ENCODE measurements at regions not wholly inside any gene's neighbourhood (a gene's known extent, or its start where the extent isn't known, plus 50 kb on each side); places are given as distances from the start of the nearest gene placed in this dataset.
"Not testable (repeated sequence)": the region's sequence is repeated elsewhere in the genome, so short reads cannot be mapped to it uniquely, and the experiment has no call there.

- Histone ChIP-seq H3K4me3 (no peak overlapping the region), H3K9me3 (no peaks in the 10 kb centered on the region), H3K27ac (no peak overlapping the region), H3K4me1 (no peaks in the 10 kb centered on the region), H3K36me3 (no peaks in the 10 kb centered on the region), H3K27me3 (no peaks in the 10 kb centered on the region)
- no peak for TF ChIP-seq CTCF (IDR thresholded peaks at IDR 0.05)
- TF ChIP-seq EP300 (IDR thresholded peaks at IDR 0.05; ENCODE audit: low read depth): no peak
- no peak for TF ChIP-seq POLR2A (IDR thresholded peaks at IDR 0.05)
- TF ChIP-seq POLR2AphosphoS5 (IDR thresholded peaks at IDR 0.05): no peak
- in situ Hi-C loops (cut with MboI; ENCODE audit: low pct_ligation_motif_present in 1 of 4, low pct_unique_long_range_greater_than_20kb in 1 of 4, low sequenced_read_pairs in 3 of 4) (no loop called here), intact Hi-C loops (cut with DNase I; ENCODE audit: low total_unique reads) (no loop called here)
- WGBS, 2 donors (ENCODE audit: low coverage in 1 of 2): 93 to 100% methylated on average over 7 to 8 of the region's 8 CpGs
- DNase-seq: no peak
Measured at GRCh38 chr11:134958870-134959269, 546.8 kb upstream of the B3GAT1 start.

- in situ Hi-C loops (cut with MboI; ENCODE audit: low pct_ligation_motif_present in 1 of 4, low pct_unique_long_range_greater_than_20kb in 1 of 4, low sequenced_read_pairs in 3 of 4): no loop called here
- DNase-seq: no peak
- Histone ChIP-seq H3K36me3 (no peaks in the 10 kb centered on the region), H3K4me3 (no peak overlapping the region), H3K4me1 (no peaks in the 10 kb centered on the region), H3K27ac (no peak overlapping the region), H3K9me3 (no peaks in the 10 kb centered on the region), H3K27me3 (no peaks in the 10 kb centered on the region)
- TF ChIP-seq CTCF (IDR thresholded peaks at IDR 0.05) (no peak), POLR2A (IDR thresholded peaks at IDR 0.05) (no peak), POLR2AphosphoS5 (IDR thresholded peaks at IDR 0.05) (no peak), EP300 (IDR thresholded peaks at IDR 0.05; ENCODE audit: low read depth) (no peak)
- 79% methylated on average over 9 of the region's 9 CpGs; no CpG with 5 or more reads in 1 of the 2 donors for WGBS, 2 donors (ENCODE audit: low coverage in 1 of 2)
- intact Hi-C loops (cut with DNase I; ENCODE audit: low total_unique reads): no loop called here
Measured at GRCh38 chr11:134958336-134958640, 546.2 kb upstream of the B3GAT1 start.

GRCh38 chr11:134957540-134958335, 545.7 kb upstream of the B3GAT1 start:
- WGBS, 2 donors (ENCODE audit: low coverage in 1 of 2): 69% methylated on average over 17 of the region's 17 CpGs; no CpG with 5 or more reads in 1 of the 2 donors
- Histone ChIP-seq H3K36me3 (no peaks in the 10 kb centered on the region), H3K9me3 (no peaks in the 10 kb centered on the region), H3K4me1 (no peaks in the 10 kb centered on the region), H3K27me3 (no peaks in the 10 kb centered on the region), H3K4me3 (no peak overlapping the region), H3K27ac (no peak overlapping the region)
- no peak for TF ChIP-seq POLR2A (IDR thresholded peaks at IDR 0.05)
- TF ChIP-seq EP300 (IDR thresholded peaks at IDR 0.05; ENCODE audit: low read depth): no peak
- no peak for TF ChIP-seq POLR2AphosphoS5 (IDR thresholded peaks at IDR 0.05)
- no peak for TF ChIP-seq CTCF (IDR thresholded peaks at IDR 0.05)
- intact Hi-C loops (cut with DNase I; ENCODE audit: low total_unique reads) (no loop called here), in situ Hi-C loops (cut with MboI; ENCODE audit: low pct_ligation_motif_present in 1 of 4, low pct_unique_long_range_greater_than_20kb in 1 of 4, low sequenced_read_pairs in 3 of 4) (no loop called here)
- no peak for DNase-seq

GRCh38 chr11:134956450-134957210, 544.6 kb upstream of the B3GAT1 start:
- no peaks in the 10 kb centered on the region for H3K36me3 ChIP-seq
- H3K27me3 ChIP-seq: no peaks in the 10 kb centered on the region
- no peak overlapping the region for H3K4me3 ChIP-seq
- TF ChIP-seq POLR2AphosphoS5 (IDR thresholded peaks at IDR 0.05) (no peak), EP300 (IDR thresholded peaks at IDR 0.05; ENCODE audit: low read depth) (no peak), CTCF (IDR thresholded peaks at IDR 0.05) (no peak), POLR2A (IDR thresholded peaks at IDR 0.05) (no peak)
- H3K4me1 ChIP-seq: no peaks in the 10 kb centered on the region
- intact Hi-C loops (cut with DNase I; ENCODE audit: low total_unique reads): no loop called here
- DNase-seq: no peak
- WGBS, 2 donors (ENCODE audit: low coverage in 1 of 2): 79 to 89% methylated on average over 3 to 13 of the region's 13 CpGs
- H3K9me3 ChIP-seq: no peaks in the 10 kb centered on the region
- H3K27ac ChIP-seq: no peak overlapping the region
- in situ Hi-C loops (cut with MboI; ENCODE audit: low pct_ligation_motif_present in 1 of 4, low pct_unique_long_range_greater_than_20kb in 1 of 4, low sequenced_read_pairs in 3 of 4): no loop called here

GRCh38 chr11:134955970-134956369, 543.9 kb upstream of the B3GAT1 start:
- in situ Hi-C loops (cut with MboI; ENCODE audit: low pct_ligation_motif_present in 1 of 4, low pct_unique_long_range_greater_than_20kb in 1 of 4, low sequenced_read_pairs in 3 of 4); DNase-seq; H3K27ac ChIP-seq; H3K4me1 ChIP-seq; intact Hi-C loops (cut with DNase I; ENCODE audit: low total_unique reads); H3K36me3 ChIP-seq; H3K4me3 ChIP-seq; H3K9me3 ChIP-seq; H3K27me3 ChIP-seq: not testable (repeated sequence)
- 72 to 82% methylated on average over 4 of the region's 4 CpGs for WGBS, 2 donors (ENCODE audit: low coverage in 1 of 2)
